Upper lobe of left lung (tissue), 4 donors: ENCODE measurements at regions not wholly inside any gene's neighbourhood (a gene's known extent, or its start where the extent isn't known, plus 50 kb on each side); places are given as distances from the start of the nearest gene placed in this dataset.
"Not testable (repeated sequence)": the region's sequence is repeated elsewhere in the genome, so short reads cannot be mapped to it uniquely, and the experiment has no call there.

Experiments used
- POLR2A ChIP-seq, 4 donors: fragments of 450-650 bp; IDR thresholded peaks; one replicate each; pipeline ENCODE4 v1.5.1; 2016 to 2017; ENCODE audit warnings: antibody characterized with exemption in 4 of 4, mild to moderate bottlenecking in 2 of 4
- TF ChIP-seq, protein P1 (sequence below), 6 experiments: fragments of 450-650 bp in 4 of 6; fragments of 200-600 bp in 2 of 6; sonication (generic) in 2 of 6; IDR thresholded peaks; one replicate each; pipeline ENCODE4 v1.5.1; 2016 to 2019; ENCODE audit warnings: antibody characterized with exemption in 6 of 6

DNA sequence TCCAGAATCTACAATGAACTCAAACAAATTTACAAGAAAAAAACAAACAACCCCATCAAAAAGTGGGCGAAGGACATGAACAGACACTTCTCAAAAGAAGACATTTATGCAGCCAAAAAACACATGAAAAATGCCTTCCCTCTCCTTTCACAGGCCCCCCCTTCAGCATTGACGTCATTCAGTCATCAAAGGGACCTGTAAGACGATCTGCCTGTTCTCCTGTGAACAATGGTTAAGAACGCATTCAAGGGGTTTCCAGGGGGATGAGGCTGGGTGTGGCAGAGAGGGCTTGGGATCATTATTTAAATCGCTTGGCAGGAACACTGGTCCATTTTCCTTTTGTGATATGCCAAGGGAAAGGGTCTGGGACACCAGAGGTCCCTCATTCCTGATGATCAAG is 110.7 kb upstream of the PELI2 start:
- TF ChIP-seq, protein P1, sequence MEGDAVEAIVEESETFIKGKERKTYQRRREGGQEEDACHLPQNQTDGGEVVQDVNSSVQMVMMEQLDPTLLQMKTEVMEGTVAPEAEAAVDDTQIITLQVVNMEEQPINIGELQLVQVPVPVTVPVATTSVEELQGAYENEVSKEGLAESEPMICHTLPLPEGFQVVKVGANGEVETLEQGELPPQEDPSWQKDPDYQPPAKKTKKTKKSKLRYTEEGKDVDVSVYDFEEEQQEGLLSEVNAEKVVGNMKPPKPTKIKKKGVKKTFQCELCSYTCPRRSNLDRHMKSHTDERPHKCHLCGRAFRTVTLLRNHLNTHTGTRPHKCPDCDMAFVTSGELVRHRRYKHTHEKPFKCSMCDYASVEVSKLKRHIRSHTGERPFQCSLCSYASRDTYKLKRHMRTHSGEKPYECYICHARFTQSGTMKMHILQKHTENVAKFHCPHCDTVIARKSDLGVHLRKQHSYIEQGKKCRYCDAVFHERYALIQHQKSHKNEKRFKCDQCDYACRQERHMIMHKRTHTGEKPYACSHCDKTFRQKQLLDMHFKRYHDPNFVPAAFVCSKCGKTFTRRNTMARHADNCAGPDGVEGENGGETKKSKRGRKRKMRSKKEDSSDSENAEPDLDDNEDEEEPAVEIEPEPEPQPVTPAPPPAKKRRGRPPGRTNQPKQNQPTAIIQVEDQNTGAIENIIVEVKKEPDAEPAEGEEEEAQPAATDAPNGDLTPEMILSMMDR (IDR thresholded peaks at IDR 0.05), result not testable (repeated sequence)
- TF ChIP-seq POLR2A (IDR thresholded peaks at IDR 0.05), result not testable (repeated sequence)
